Vagina (tissue), 2 donors: ENCODE measurements at regions not wholly inside any gene's neighbourhood (a gene's known extent, or its start where the extent isn't known, plus 50 kb on each side); places are given as distances from the start of the nearest gene placed in this dataset.

Source experiments
- POLR2AphosphoS5 ChIP-seq, 2 donors: sonication (generic); formaldehyde crosslinking; IDR thresholded peaks; one replicate each; pipeline ENCODE4 v1.9.0; 2017; ENCODE audit warnings: antibody characterized with exemption in 2 of 2, mild to moderate bottlenecking in 2 of 2, low read depth in 1 of 2; ENCODE audit not compliant: insufficient read depth in 1 of 2
- TF ChIP-seq, protein P1 (sequence below), 3 experiments: fragments of 450-650 bp in 2 of 3; fragments of 200-600 bp in 1 of 3; sonication (generic) in 1 of 3; IDR thresholded peaks; one replicate each; pipeline ENCODE4 v1.5.1; 2017 to 2019; ENCODE audit warnings: antibody characterized with exemption in 3 of 3, mild to moderate bottlenecking in 2 of 3, moderate library complexity in 2 of 3

DNA sequence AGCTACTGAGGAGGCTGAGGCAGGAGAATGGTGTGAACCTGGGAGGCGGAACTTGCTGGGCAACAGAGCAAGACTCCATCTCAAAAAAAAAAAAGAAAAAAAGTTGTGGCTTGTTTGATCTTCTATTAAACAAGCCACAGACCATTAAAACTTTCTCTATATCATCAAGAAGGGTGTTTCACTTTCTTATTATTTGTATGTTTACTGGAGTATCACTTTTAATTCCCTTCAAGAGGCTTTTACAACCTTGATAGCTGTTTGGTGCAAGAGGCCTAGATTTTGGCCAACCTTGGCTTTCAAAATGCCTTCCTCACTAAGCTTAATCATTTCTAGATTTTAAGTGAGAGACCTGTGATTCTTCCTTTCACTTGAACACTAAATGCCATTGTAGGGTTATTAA lies 339.1 kb downstream of the TSN start:
- TF ChIP-seq, protein P1, sequence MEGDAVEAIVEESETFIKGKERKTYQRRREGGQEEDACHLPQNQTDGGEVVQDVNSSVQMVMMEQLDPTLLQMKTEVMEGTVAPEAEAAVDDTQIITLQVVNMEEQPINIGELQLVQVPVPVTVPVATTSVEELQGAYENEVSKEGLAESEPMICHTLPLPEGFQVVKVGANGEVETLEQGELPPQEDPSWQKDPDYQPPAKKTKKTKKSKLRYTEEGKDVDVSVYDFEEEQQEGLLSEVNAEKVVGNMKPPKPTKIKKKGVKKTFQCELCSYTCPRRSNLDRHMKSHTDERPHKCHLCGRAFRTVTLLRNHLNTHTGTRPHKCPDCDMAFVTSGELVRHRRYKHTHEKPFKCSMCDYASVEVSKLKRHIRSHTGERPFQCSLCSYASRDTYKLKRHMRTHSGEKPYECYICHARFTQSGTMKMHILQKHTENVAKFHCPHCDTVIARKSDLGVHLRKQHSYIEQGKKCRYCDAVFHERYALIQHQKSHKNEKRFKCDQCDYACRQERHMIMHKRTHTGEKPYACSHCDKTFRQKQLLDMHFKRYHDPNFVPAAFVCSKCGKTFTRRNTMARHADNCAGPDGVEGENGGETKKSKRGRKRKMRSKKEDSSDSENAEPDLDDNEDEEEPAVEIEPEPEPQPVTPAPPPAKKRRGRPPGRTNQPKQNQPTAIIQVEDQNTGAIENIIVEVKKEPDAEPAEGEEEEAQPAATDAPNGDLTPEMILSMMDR (IDR thresholded peaks at IDR 0.05) = no peak
- TF ChIP-seq POLR2AphosphoS5 (IDR thresholded peaks at IDR 0.05; ENCODE audit: insufficient read depth in 1 of 2, low read depth in 1 of 2) = no peak
